GM21423 (cell line): ENCODE measurements at regions not wholly inside any gene's neighbourhood (a gene's known extent, or its start where the extent isn't known, plus 50 kb on each side); places are given as distances from the start of the nearest gene placed in this dataset.

Experiments
- ATAC-seq: cut with Tn5 transposase; IDR thresholded peaks from one replicate; pipeline ENCODE4 v1.9.1; 2021; ENCODE audit warnings: mild to moderate bottlenecking, moderate library complexity; ENCODE audit not compliant: unreplicated experiment

DNA sequence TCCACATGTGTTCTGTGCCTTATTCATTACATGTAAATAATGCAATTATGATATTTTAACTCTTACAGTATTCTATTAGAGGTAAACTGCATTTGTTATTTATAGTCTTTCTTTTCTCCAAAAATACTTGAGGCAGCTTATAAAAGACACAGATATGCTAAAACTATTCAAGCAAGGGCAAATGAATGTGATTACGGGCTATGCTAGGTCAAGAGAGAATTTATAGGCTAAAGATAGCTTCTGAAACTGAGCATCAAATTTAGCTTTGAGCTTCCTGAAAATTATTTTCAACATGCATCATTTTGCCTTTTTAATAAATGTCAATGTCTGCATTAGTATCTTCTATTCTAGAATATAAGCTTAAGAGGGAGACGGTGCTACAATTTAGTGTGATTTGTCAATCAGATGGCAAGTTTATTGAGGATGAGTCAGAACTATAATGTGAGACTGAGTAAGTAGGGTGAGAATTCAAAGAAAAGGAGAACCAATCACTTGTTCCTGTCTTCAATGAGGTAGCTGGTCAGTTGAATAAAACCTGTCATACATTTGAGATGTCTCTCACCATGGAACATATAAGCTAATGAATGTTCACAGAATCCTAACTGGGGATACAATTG lies 669.4 kb upstream of the CITED2 start:
- ATAC-seq, result no peak

GRCh38 chr6:140043357-140043756 lies 668.9 kb upstream of the CITED2 start:
- ATAC-seq, result no peak

- no peak for ATAC-seq
Measured at GRCh38 chr6:140041571-140042332, 667.3 kb upstream of the CITED2 start.

DNA sequence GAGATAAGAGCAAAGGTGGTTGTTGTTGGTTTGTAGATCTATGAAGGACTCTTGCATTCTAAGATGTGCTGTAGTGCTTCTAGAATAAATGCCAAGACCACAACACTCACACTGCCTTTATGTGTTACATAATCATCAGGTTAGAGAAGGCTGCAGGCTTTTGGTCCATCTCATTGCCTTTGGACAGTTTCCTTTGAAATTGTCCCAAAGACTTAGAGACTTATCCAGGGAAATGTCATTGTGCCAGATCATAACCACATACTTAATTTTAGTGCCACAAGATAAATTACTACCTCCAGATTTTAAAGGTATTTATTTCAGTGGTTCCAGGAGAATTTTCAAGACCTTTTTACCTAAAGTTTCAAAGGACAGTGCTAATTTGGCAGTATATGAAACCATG lies 666.6 kb upstream of the CITED2 start:
- no peak for ATAC-seq

GRCh38 chr6:140040396-140040795 lies 665.9 kb upstream of the CITED2 start:
- ATAC-seq, result no peak

DNA sequence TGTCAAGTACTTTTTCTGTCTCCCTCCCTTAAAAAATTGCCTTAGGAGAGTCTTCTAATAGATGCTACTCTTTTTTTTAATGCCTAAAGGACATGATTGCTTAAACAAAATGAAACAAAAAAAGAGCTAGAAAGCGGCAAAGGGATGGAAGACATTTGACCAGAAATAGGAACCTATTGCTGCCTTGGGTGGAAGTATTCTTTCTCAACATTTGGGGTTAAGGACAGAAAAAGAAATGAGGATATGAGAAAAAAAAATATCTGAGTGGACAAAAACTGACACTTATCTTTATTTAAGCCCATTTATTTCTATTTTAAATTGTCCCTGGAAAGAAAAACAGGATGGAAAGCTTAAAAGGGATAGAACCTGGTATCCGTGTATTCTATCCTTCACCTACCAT lies 664.9 kb upstream of the CITED2 start:
- no peak for ATAC-seq

DNA sequence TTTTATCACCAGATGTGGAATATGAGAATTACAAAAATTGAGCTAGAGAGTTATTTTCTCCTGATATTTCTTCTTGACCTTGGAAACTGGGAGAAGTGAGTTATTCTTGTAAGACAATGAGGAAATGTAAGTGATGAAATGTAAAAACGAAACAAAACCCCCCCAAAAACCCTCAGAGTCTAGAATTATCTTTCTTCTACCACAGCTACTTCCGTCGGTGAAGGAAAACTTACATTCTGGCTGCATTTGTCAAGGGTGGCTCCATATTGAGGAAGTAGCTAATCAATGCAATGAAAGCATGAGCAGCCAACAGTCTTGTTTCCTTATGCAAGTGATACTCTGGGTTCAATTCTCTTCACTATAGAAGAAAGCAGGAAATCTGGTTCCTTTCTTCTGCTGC lies 661.7 kb upstream of the CITED2 start:
- ATAC-seq, result no peak

DNA sequence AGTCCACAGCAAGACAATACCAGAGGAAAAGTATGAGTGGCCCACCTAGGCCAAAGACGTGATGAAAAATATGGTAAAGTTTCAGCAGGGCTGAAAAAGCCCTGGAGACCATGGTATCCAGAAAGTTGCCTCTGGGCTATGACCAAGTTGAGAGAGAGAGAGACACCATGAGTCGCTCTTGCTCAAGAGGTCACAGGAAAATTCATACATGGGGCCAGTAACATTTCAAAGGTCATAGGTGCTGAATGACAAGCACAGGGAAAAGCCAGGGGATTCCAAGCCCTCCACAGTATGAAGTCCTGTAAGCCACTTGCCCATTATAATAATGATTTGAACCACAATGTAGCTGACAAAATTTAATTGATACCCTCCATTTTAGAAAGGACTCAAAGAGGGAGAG lies 657.7 kb upstream of the CITED2 start:
- ATAC-seq, result no peak

DNA sequence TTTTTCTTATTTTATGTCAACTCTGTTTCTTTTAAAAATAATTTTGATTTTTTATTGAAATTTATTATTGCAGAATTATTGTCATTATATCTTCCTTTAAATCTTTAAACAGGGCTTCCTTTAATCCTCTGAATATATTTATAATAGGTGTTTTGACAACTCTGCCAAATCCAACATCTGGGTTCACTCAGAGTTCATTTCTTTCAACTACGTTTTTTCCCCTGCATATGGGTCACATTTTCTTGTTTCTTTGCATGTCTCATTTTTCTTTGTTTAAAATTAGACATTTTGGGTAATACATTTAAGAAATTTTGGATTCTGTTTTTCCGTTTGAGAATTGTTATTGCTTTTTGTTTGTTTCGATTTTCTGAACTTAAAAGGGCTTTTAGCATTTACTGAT lies 655.1 kb upstream of the CITED2 start:
- ATAC-seq, result no peak

DNA sequence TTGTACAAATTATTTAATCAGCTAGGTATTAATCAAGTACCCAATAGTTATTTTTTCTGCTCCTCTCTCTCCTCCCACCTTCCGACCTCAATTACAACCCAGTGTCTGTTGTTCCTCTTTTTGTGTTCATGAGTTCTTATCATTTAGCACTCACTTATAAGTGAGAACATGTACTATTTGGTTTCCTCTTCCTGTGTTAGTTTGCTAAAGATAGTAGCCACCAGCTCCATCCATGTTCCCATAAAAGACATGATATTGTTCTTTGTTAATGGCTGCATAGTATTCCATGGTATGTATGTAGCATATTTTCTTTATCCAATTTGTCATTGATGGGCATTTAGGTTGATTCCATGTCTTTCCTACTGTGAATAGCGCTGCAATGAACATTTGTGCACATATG lies 652.8 kb upstream of the CITED2 start:
- no peak for ATAC-seq

GRCh38 chr6:140026546-140026945 lies 652.1 kb upstream of the CITED2 start:
- no peak for ATAC-seq

- ATAC-seq, result no peak
Measured at GRCh38 chr6:140025171-140025570, 650.7 kb upstream of the CITED2 start.

GRCh38 chr6:140020207-140020791 lies 645.9 kb upstream of the CITED2 start:
- ATAC-seq, result no peak

DNA sequence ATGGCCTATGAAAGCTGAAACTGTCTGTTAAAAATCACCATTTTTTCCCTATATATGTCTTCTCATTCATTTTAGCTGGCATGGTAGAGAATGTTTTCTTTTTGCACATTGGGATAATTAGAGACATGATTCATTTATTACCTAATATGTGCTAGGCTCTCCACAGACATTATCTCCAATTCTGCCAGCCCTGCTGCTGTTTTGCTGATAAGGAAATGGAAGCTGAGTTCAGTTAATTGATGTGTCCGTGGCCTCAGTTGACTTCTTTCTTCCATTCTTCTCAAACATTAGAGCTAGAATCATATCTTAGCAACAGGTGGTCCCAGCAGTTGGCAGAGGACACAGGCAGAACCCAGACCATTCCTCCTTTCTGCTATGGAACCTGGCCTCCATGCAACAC lies 644.1 kb upstream of the CITED2 start:
- no peak for ATAC-seq

GRCh38 chr6:140017470-140017869 lies 643.0 kb upstream of the CITED2 start:
- no peak for ATAC-seq

DNA sequence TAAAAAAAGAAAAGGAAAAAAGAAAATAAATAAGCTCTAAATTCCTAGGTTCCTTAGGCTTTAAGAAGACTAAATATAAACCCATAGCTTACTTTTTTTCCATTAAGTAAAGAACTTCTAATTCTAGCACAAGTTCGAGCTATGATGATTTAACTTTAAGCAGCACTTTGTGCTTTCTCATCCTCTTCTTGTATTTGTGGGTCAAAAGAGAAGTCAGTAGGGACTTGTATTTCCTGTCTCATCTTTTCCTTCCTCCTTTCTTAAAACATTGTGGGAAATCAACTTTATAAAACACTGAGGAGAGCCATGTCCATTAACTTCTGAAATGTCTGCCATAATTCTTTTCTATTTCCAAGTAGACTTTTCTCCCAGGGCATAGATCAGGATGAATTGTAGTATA lies 637.7 kb upstream of the CITED2 start:
- ATAC-seq, result no peak

- no peak for ATAC-seq
Measured at GRCh38 chr6:140011537-140011936, 637.1 kb upstream of the CITED2 start.

DNA sequence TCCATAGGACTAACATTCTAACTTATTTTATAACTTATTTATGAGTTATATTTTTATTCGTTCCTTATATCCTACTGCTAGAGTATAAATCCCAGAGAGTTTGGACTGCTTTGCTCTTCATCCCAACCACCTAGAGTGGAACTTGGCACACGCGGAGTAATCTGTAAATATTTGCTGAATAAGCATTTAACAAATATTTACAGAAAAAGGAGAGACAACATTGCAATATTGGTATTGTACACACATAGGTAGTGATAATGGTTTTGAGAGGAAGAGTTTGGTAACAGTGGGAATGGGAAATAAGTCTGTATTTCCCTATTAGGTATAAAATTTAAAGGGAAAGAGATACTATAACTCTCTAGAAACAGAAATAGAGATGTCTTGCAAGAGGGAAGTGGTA lies 634.8 kb upstream of the CITED2 start:
- no peak for ATAC-seq

DNA sequence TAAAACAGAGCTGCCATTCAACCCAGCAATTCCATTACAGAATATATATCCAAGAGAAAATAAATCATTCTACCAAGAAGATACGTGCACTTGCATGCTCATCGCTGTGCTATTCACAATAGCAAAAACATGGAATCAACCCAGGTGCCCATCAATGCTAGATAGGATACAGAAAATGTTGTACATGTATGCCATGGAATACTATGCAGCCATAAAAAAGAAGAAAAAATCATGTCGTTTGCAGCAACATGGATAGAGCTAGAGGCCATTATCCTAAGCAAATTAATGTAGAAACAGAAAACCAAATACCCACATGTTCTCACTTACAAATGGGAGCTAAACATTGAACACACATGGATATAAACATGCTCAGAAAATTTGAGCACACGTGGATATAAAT lies 633.1 kb upstream of the CITED2 start:
- ATAC-seq, result no peak

DNA sequence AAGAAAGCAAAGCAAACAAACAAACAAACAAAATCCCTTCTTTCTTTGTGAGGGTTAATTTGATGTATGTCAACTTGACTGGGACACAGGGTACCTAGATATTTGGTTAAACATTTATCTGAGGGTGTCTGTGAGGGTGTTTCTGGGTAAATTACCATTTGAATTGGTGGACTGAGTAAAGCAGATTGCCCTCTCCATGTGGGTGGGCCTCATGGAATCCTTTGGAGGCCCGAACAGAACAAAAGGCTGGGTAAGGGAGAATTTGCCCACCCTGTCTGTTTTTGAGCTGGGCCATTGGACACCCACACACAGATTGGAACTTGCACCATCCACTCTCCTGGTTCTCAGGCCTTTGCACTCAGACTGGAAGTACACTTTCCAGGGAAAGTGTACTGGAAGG lies 628.8 kb upstream of the CITED2 start:
- no peak for ATAC-seq

DNA sequence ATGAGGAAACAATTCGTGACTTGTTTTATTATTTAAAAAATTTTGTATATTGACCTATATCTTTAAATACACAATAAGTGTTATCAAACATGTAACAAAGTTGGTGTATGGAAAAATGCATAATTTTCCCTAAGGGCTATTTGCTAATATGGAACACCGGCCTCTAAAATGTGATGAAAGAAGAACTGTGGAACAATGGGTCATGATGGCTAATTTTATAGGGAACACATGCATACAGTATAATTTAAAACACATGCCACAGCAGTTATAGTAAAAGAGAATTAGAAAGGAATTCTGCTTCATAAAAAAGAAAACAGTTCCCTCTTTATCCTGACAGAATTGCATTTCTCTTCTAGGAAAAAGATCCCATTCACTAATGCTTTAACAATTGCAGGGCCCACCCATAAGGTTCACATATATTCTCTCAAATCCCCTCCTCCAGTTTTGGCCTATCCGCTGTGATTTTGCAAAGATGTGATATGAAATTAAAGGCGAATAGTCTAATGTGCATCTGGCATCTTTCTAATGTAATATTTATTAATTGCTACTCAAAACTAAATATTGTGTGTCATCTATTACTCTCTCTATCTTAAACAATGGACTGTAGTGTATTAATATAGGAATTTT lies 628.1 kb upstream of the CITED2 start:
- ATAC-seq, result no peak

DNA sequence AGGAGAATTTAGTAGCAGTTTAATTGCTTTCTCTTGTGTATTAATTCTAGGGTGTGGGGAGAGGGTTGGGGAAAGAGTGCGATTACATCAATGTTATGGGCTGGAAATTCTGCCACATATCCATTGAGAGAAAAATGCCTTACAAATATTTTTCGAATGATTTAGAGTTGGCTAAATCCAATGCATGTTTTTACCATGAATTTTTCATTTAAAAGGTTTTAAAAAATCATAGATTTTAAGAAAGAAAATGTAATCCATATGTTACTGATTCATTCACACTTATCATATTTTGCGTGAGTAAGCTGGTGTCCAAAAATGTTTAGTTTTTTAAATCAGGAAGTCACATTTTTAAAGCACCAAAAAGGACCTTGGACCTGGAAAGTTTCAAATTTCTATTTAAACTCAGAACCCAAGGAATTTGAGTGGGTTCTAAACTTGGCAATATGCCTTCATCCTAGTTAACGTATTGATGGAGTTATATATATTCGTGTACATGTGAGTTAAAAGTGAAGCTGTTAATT lies 627.4 kb upstream of the CITED2 start:
- ATAC-seq, result no peak
